ENCODE measurements at regions not wholly inside any gene's neighbourhood (a gene's known extent, or its start where the extent isn't known, plus 50 kb on each side); places are given as distances from the start of the nearest gene placed in this dataset.

DNA sequence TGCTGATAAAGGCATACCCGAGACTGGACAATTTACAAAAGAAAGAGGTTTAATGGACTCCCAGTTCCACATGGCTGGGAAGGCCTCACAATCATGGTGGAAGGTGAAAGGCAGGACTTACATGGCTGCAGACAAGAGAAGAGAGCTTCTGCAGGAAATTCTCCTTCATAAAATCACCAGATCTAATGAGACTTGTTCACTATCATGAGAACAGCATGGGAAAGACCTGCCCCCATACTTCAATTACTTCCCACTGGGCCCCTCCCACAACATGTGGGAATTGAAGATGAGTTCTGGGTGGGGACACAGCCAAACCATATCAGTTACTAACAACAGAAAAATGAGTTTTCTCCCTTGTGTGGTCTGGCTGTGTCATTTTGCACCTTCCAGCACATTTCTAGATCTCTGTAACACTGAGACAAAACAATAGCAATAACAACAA, 741.4 kb downstream of the KCNT2 start:
- no peak for TF ChIP-seq CTCF (IDR thresholded peaks at IDR 0.05)
- TF ChIP-seq ZFX (IDR thresholded peaks at IDR 0.05; ENCODE audit: borderline replicate concordance) = no peak

Data from 22Rv1 (cell line).